A549 (cell line): ENCODE measurements at regions not wholly inside any gene's neighbourhood (a gene's known extent, or its start where the extent isn't known, plus 50 kb on each side); places are given as distances from the start of the nearest gene placed in this dataset.

Experiments
- CBX2 ChIP-seq: fragments of 200-600 bp; sonication (generic); IDR thresholded peaks from 2 replicates; pipeline ENCODE4 v1.6.1; 2016; ENCODE audit warnings: low read depth, mild to moderate bottlenecking, borderline replicate concordance
- EP300 ChIP-seq, 2 experiments: fragments of >200 bp; sonication (Bioruptor Twin); formaldehyde crosslinking; IDR thresholded peaks; 2 replicates in 1 of 2; 3 replicates in 1 of 2; pipeline ENCODE4 v1.6.1; 2016 to 2017
- JUNB ChIP-seq: fragments of >200 bp; sonication (Bioruptor Twin); formaldehyde crosslinking; IDR thresholded peaks from 2 replicates; pipeline ENCODE4 v1.6.1; 2016
- POLR2A ChIP-seq: IDR thresholded peaks from 2 replicates; pipeline ENCODE4 v1.6.1; 2012; ENCODE audit warnings: mild to moderate bottlenecking, low read length
- RAD21 ChIP-seq, 2 experiments: fragments of >200 bp in 1 of 2; sonication (Bioruptor Twin) in 1 of 2; formaldehyde crosslinking in 1 of 2; IDR thresholded peaks in 1 of 2; conservative IDR thresholded peaks in 1 of 2; 2 replicates in 1 of 2; 3 replicates in 1 of 2; pipeline ENCODE4 v1.6.1; 2012 to 2018; ENCODE audit warnings: inconsistent platforms in 1 of 2
- TF ChIP-seq, protein P1 (sequence below): fragments of >200 bp; sonication (Bioruptor Twin); formaldehyde crosslinking; IDR thresholded peaks from 3 replicates; pipeline ENCODE4 v1.5.1; 2016
- TF ChIP-seq, protein P2 (sequence below): IDR thresholded peaks from 2 replicates; pipeline ENCODE4 v1.6.1; 2012

DNA sequence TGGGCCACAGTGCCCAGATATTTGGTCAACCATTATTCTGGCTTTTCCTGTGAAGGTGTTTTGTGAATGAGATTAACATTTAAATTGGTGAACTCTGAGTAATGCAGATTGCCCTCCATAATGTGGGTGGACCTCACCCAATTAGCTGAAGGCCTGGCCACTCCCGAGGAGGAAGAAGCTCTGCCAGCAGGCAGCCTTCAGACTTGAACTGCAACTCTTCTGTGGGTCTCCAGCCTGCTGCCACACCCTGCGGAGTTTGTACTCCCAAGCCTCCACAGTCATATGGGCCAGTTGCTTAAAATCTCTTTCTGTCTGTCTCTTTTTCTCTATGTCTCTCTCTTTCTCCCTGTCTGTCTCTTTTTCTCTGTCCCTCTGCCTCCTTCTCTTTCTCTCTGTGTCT, 262.7 kb downstream of the MYCN start:
- TF ChIP-seq POLR2A (no peak), JUNB (no peak), EP300 (IDR thresholded peaks at IDR 0.05) (no peak), RAD21 (conservative IDR thresholded peaks at IDR 0.05 in 1 of 2, IDR thresholded peaks at IDR 0.05 in 1 of 2) (no peak), CBX2 (no peak)
- TF ChIP-seq, protein P1, sequence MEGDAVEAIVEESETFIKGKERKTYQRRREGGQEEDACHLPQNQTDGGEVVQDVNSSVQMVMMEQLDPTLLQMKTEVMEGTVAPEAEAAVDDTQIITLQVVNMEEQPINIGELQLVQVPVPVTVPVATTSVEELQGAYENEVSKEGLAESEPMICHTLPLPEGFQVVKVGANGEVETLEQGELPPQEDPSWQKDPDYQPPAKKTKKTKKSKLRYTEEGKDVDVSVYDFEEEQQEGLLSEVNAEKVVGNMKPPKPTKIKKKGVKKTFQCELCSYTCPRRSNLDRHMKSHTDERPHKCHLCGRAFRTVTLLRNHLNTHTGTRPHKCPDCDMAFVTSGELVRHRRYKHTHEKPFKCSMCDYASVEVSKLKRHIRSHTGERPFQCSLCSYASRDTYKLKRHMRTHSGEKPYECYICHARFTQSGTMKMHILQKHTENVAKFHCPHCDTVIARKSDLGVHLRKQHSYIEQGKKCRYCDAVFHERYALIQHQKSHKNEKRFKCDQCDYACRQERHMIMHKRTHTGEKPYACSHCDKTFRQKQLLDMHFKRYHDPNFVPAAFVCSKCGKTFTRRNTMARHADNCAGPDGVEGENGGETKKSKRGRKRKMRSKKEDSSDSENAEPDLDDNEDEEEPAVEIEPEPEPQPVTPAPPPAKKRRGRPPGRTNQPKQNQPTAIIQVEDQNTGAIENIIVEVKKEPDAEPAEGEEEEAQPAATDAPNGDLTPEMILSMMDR: no peak
- TF ChIP-seq, protein P2, sequence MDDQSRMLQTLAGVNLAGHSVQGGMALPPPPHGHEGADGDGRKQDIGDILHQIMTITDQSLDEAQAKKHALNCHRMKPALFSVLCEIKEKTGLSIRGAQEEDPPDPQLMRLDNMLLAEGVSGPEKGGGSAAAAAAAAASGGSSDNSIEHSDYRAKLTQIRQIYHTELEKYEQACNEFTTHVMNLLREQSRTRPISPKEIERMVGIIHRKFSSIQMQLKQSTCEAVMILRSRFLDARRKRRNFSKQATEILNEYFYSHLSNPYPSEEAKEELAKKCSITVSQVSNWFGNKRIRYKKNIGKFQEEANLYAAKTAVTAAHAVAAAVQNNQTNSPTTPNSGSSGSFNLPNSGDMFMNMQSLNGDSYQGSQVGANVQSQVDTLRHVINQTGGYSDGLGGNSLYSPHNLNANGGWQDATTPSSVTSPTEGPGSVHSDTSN: no peak
